DMS153 (cell line): ENCODE measurements at regions not wholly inside any gene's neighbourhood (a gene's known extent, or its start where the extent isn't known, plus 50 kb on each side); places are given as distances from the start of the nearest gene placed in this dataset.

Source experiments
- DNase-seq: peaks from one replicate; lab custom pipeline; 2025; lab: John Stamatoyannopoulos, UW

DNA sequence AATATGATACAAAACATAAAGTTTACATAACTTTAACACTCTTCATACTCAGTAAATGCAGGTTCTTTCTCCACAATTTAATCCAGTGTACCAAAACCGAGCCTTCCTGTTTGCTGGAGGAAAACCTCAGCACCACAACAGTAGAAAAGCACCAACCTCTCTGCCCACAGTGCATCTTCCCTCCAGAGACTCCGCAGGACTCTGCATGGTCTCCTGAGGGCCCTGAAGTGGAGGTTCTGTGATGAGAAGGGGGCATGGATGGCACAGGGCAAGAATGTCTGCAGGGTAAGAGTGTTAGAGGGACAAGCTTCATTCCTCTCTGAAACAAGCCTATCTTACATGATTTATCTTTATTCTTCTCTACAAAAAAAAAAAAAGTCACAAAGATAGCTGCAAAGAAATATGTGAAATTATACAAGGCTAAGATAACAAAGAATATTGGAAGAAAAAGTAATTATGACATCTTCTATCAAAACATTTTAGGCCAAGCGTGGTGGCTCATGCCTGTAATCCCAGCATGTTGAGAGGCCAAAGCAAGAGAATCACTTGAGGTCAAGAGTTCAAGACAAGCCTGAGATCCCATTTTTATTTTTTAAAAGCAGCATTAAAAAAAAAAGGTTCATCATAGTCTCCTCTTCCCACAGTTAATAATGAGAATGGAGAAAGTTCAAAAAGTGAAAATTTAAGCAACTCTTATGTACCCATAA, 102.0 kb downstream of the VPREB1 start:
- DNase-seq, result no peak

- peak; percentile 25 for DNase-seq
Measured at GRCh38 chr22:22348127-22348814, 103.7 kb downstream of the VPREB1 start.

DNA sequence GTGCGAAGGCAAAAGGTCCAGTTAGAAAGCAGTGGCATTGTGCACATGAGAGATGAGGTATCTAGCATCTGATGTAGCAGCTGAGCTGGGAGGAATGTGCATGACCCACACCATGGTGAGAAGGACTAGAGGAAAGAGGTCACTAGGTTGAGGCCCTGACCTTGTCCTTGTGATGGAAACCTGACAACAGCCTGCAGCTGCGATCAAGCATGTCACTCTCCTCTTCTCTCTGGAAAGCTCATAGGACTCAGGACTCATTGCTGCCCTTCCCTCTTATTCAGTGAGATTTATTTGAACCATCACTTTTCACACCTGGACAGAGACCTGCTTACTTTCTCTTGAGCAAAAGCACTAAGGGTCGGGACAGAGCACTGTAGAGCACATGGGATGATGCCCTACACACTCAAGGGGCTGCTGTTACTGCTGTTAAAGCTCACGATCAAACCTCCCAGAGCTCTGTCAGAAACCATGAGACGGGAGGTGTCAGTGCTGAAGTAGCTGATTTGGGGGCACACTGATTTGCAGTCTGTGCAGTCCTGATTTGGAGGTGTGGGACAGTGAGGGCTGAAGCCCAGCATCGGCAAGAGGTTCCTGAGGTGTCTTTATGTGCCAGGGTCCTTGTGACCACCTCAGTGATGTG, 104.3 kb downstream of the VPREB1 start:
- DNase-seq, result no peak

DNA sequence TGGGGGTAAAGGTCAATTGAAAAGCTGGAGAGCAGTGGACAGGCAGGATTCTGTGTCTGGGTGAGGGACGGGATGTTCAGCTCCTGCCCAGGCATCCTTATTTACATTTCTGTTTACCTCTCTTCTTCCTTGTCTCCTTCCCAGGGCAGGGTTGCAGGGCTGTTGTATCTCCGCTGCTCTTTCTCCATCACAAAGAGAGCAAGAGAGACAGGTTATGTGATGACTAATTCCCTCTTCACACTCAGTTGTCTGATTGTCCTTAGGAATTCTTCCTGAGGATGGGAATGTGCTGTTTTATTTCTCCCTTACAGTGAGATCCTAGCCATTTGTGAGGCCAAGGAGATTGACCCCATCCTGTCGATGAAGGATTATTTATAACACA, 104.9 kb downstream of the VPREB1 start:
- no peak for DNase-seq

- DNase-seq, result no peak
Measured at GRCh38 chr22:22351366-22351765, 106.8 kb downstream of the VPREB1 start.

DNA sequence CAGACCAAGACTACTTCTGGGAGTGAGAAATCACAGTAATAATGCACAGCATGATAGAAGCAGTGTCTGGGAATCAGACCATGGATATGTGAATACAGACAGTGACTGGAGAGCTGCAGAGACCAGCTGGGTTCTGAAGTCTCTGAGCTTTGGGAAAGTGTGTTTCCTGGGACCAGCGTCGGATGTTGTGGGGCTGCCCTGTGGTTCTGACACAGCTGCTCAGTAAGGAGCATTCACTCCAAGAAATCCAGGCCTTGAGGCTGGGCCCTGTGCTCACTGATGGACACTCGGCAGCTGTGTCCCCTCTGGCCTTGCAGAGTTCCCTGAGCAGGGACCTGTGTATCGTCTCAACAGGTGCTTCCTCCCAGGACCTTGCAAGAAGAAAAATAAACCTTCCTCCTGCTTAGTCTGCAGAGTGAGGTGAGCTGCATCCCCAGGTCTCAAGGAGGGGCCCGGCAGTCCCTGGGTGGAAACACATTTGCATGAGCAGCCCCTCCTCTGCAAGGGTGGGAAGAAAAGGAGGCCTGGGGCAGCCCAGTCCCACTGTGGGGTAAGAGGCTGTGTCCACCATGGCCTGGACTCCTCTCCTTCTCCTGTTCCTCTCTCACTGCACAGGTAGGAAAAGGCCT, 107.9 kb downstream of the VPREB1 start:
- no peak for DNase-seq

- no peak for DNase-seq
Measured at GRCh38 chr22:22355096-22355834, 110.7 kb downstream of the VPREB1 start.

GRCh38 chr22:22357024-22357883, 112.7 kb downstream of the VPREB1 start:
- peak; percentile 83 for DNase-seq

GRCh38 chr22:22358152-22358551, 113.6 kb downstream of the VPREB1 start:
- DNase-seq, result no peak

DNA sequence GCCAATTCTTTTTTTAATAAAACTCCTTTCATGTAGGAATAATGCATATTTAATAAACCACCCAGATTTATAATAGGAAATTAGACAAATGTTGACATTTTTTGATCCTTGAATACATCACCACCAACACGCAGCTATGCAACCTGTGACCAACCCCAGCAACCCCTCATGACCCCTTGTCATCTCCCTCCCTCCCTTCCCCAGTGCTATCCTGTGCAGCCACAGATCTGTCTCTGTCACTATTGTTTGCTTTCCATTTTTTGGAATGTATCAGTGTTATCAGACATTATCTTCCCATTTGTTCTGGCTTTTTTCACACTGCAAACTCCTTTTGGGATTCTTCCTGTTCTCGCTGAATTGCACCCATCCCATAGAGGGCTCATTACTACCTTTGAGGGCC, 114.1 kb downstream of the VPREB1 start:
- no peak for DNase-seq

GRCh38 chr22:22359465-22359864, 114.9 kb downstream of the VPREB1 start:
- no peak for DNase-seq

DNA sequence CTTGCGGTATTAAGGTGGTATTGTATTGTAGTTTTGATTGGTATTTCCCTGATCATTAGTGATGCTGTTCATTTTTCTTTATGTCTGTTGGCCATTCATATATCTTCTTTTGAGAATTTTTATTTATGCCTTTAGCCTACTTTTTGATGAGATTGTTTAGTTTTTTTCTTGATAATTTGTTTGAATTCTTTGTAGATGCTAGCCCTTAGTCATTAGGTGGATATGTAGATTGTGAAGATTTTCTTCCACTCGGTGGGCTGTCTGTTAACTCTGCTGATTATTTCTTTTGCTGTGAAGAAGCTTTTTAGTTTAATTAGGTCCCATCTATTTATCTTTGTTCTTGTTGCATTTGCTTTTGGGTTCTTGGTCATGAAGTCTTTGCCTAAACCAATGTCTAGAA, 115.4 kb downstream of the VPREB1 start:
- DNase-seq, result no peak

GRCh38 chr22:22362311-22362710, 117.7 kb downstream of the VPREB1 start:
- no peak for DNase-seq

DNA sequence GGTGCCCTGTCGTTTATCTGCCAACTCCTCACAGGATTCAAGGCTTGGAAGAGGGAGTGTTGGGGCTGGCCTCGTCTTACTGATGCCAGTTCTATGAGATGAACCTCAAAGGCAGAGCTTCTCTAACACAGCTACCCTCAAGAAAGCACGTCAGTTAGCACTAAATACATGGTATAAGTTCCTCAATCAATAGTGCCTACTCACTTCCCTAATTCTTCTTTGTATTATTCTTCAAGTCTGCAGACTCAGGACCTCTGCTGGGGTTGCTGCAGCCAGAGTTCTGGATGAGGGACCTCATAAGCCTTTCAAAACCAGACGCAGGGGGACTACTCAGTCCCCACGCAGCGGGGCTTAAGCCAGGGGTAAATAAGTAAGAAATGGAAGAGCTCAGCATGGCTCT, 118.3 kb downstream of the VPREB1 start:
- DNase-seq, result no peak

- no peak for DNase-seq
Measured at GRCh38 chr22:22364207-22364606, 119.6 kb downstream of the VPREB1 start.

DNA sequence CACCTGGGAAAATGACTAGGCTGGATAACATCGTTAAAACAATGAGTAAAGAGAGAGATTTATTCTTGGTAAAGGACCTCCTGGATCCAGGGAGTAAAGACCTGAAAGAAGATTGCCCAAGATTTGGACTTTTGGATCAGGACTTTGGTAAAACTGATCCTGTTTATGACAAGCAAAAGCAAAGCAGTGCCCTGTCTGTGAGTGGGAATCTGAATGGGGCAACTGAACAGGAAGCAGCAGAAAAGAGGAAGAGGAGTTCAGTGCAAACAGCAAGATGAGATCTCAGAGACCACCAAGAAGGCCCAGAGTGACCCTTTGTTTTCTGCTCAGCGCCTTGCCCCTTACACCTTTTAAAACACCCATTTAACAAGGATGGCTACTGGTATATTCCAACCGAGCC, 122.0 kb downstream of the VPREB1 start:
- no peak for DNase-seq

DNA sequence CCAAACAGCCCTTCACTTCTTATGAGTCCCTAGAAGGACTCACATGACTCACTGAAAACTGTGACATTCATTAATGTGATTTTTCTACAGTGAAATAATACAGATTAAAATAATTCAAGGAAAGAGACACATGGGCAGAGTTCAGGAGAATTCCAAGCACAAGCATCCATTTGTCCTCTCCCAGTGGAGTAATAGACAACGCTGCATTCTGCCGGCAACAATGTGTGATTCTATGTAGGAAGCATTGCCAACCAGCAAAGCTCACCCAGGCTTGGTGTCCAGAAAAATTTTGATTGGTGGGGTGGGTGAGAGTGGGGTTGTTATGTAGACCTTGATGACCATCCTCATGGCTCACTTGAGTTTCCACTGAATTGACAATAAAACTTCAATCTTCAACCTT, 123.9 kb downstream of the VPREB1 start:
- no peak for DNase-seq

DNA sequence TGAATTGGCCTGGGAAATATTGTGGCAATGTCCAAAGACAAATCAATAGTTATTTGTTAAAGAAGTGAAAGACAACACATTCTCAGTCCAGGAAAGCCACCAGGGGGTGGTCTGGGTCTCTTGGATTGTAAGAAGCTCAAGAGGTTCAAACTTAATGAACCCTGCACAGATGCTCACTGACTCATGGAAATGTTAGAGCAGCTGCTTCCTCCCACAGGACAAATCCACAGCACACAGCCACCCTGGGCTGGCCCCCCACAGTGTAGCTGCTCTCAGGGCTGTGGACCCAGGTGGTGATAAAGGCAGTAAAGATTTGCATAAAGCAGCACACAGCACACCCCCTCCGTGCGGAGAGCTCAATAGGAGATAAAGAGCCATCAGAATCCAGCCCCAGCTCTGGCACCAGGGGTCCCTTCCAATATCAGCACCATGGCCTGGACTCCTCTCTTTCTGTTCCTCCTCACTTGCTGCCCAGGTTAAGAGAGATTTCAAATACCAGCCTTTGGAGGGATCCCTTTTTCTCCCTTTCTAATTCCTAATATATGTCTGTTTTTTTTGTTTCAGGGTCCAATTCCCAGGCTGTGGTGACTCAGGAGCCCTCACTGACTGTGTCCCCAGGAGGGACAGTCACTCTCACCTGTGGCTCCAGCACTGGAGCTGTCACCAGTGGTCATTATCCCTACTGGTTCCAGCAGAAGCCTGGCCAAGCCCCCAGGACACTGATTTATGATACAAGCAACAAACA, 124.8 kb downstream of the VPREB1 start:
- DNase-seq, result peak; percentile 34

DNA sequence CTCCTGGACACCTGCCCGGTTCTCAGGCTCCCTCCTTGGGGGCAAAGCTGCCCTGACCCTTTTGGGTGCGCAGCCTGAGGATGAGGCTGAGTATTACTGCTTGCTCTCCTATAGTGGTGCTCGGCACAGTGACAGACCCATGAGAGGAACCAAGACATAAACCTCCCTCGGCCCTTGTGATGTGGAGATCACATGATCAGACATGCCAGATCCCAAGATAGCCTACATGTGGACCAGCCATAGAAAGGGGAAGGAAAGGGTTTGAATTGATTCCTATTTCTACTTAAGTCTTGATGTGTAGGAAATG, 125.3 kb downstream of the VPREB1 start:
- no peak for DNase-seq

- DNase-seq, result no peak
Measured at GRCh38 chr22:22371031-22371541, 126.5 kb downstream of the VPREB1 start.
